Sigmoid colon (tissue), 6 donors: ENCODE measurements at regions not wholly inside any gene's neighbourhood (a gene's known extent, or its start where the extent isn't known, plus 50 kb on each side); places are given as distances from the start of the nearest gene placed in this dataset.

Source experiments
- DNase-seq: peaks from one replicate; pipeline ENCODE4 v3.0.0-alpha.2; 2019
- H3K27ac ChIP-seq, 4 donors: fragments of 200-600 bp; sonication (generic); one replicate each; pipeline ENCODE4 v1.5.1; 2016 to 2019; ENCODE audit warnings: mild to moderate bottlenecking in 1 of 4
- H3K27me3 ChIP-seq, 3 donors: fragments of 200-600 bp; sonication (generic); one replicate each; pipeline ENCODE4 v1.5.1; 2019; ENCODE audit warnings: mild to moderate bottlenecking in 1 of 3
- H3K36me3 ChIP-seq, 4 donors: fragments of 200-600 bp; sonication (generic); one replicate each; pipeline ENCODE4 v1.5.1; 2016 to 2019
- H3K4me1 ChIP-seq, 4 donors: fragments of 200-600 bp; sonication (generic); one replicate each; pipeline ENCODE4 v1.5.1; 2017 to 2019
- H3K4me3 ChIP-seq, 4 donors: fragments of 200-600 bp; sonication (generic); one replicate each; pipeline ENCODE4 v1.5.1; 2017 to 2019; ENCODE audit warnings: mild to moderate bottlenecking in 2 of 4, moderate library complexity in 1 of 4
- H3K9me3 ChIP-seq, 4 donors: fragments of 200-600 bp in 3 of 4; sonication (generic) in 3 of 4; one replicate each; pipeline versions ENCODE4 v1.5.1 to v1.6.1; 2013 to 2019
- EP300 ChIP-seq, 4 donors: sonication (generic); formaldehyde crosslinking; IDR thresholded peaks; one replicate each; pipeline ENCODE4 v1.6.1; 2017; ENCODE audit warnings: antibody characterized with exemption in 4 of 4
- POLR2A ChIP-seq, 2 donors: fragments of 450-650 bp; IDR thresholded peaks; one replicate each; pipeline ENCODE4 v1.6.1; 2016; ENCODE audit warnings: antibody characterized with exemption in 2 of 2, mild to moderate bottlenecking in 2 of 2, moderate library complexity in 2 of 2
- POLR2AphosphoS5 ChIP-seq, 4 donors: sonication (generic); formaldehyde crosslinking; IDR thresholded peaks; one replicate each; pipeline ENCODE4 v1.6.1; 2017; ENCODE audit warnings: antibody characterized with exemption in 4 of 4
- WGBS, 2 donors: extraction: QIAGEN DNeasy Blood & Tissue Kit; methylation state at CpG; one replicate each; pipeline ENCODE4 v1.1.7; 2013; 5-methylcytosine and 5-hydroxymethylcytosine counted together
- intact Hi-C: fragments of 100-400 bp; cut with DNase I; formaldehyde crosslinking; loops from one replicate; pipeline ENCODE4 v1.15.1; 2023
- TF ChIP-seq, protein P1 (sequence below), 4 experiments: fragments of 450-650 bp in 3 of 4; fragments of 200-600 bp in 1 of 4; IDR thresholded peaks; one replicate each; pipeline ENCODE4 v1.5.1; 2016 to 2019; ENCODE audit warnings: antibody characterized with exemption in 4 of 4, mild to moderate bottlenecking in 3 of 4, moderate library complexity in 2 of 4
- donor health status: healthy with polysubstance abuse.
- donor health status: healthy.

DNA sequence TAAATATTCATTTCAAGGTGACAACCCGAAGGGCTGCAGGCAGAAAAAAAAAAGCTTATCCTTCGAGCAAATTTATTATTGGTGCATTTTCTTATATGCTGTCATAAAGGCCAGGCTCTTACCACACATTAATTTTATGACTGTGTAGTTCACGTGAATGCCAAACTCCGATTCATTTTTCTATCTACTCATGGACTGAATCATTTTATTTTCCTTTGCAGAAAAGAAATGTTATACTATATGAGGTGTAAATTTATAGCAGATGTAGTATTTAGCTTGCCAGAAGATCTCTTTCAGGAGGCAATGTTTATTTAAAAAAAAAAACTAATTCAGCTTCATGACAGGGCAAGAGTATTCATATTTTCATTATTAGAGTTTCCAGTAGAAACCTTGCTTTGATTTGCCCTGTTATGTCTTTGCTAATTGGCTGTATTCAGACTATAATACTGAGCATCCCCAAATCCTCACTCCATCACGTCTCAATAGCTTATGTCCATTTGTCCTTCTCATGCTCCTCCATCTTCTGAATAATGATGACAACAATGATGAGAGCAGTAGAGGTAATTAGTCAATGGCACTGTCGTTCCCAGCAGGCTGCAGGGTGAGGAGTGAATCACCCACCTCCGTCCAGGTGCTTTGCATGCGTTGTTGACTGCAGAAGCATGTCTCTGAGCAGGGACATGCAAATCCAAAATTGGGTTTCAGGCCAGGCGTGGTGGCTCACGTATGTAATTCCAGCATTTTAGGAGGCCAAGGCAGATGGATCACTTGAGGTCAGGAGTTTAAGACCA lies 101.1 kb upstream of the RAB12 start:
- Histone ChIP-seq H3K4me1 (peaks cover 0 to 12% (median 4%) of the 10 kb centered on the region in 4 donors), H3K36me3 (no peaks in the 10 kb centered on the region), H3K27ac (no peak overlapping the region), H3K4me3 (no peak overlapping the region), H3K9me3 (no peaks in the 10 kb centered on the region), H3K27me3 (no peaks in the 10 kb centered on the region)
- peak; percentile 34 for DNase-seq
- 59 to 75% methylated on average over 10 of the region's 10 CpGs for WGBS, 2 donors
- intact Hi-C loops, result no loop called here
- TF ChIP-seq EP300 (IDR thresholded peaks at IDR 0.05) (no peak), POLR2AphosphoS5 (IDR thresholded peaks at IDR 0.05) (no peak), POLR2A (IDR thresholded peaks at IDR 0.05) (no peak)
- TF ChIP-seq, protein P1, sequence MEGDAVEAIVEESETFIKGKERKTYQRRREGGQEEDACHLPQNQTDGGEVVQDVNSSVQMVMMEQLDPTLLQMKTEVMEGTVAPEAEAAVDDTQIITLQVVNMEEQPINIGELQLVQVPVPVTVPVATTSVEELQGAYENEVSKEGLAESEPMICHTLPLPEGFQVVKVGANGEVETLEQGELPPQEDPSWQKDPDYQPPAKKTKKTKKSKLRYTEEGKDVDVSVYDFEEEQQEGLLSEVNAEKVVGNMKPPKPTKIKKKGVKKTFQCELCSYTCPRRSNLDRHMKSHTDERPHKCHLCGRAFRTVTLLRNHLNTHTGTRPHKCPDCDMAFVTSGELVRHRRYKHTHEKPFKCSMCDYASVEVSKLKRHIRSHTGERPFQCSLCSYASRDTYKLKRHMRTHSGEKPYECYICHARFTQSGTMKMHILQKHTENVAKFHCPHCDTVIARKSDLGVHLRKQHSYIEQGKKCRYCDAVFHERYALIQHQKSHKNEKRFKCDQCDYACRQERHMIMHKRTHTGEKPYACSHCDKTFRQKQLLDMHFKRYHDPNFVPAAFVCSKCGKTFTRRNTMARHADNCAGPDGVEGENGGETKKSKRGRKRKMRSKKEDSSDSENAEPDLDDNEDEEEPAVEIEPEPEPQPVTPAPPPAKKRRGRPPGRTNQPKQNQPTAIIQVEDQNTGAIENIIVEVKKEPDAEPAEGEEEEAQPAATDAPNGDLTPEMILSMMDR (IDR thresholded peaks at IDR 0.05), result no peak

DNA sequence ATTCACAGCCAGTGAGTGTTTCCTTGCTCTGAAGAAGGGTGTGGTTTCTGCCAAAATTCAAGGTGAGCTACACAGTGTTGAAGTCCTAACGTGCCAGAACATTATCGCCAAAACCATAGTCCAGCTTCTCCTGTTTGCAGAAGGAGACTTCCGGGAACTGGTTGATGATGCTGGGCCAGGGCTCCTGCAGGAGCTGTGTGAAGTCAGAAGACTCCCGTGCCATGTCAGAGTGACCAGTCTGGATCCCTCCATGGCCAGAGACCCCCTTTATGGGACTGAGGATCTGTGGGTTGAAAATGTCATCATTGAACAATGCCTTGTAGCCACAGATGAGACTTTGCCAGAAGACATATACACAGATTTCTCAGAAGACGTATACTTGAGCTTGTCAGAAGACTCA lies 96.0 kb upstream of the RAB12 start:
- Histone ChIP-seq H3K27me3 (no peaks in the 10 kb centered on the region), H3K36me3 (no peaks in the 10 kb centered on the region), H3K9me3 (no peaks in the 10 kb centered on the region), H3K27ac (no peak overlapping the region), H3K4me3 (no peak overlapping the region), H3K4me1 (no peaks in the 10 kb centered on the region)
- 84 to 93% methylated on average over 5 of the region's 5 CpGs for WGBS, 2 donors
- intact Hi-C loops, result no loop called here
- TF ChIP-seq, protein P1 (IDR thresholded peaks at IDR 0.05), result no peak
- TF ChIP-seq POLR2A (IDR thresholded peaks at IDR 0.05) (no peak), POLR2AphosphoS5 (IDR thresholded peaks at IDR 0.05) (no peak), EP300 (IDR thresholded peaks at IDR 0.05) (no peak)
- DNase-seq, result peak; percentile 11

DNA sequence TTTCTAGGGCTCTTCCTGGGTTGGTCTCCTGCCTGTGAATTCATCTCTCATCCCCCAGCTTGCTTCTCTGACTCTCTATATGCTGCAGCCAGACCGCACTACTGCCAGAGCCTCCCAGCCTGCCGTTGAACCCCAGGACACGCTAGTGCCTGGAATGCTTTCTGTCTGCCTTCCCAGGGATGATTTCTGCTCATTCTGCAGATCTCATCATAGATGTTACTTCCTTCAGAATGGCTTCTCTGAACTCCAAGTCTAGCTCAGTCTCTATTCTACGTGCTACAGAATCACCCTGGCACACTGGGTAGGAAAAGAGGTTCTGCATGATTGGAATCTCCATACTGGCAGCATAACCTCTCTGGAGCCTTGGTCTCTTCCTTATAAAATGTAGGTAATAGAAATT lies 94.8 kb upstream of the RAB12 start:
- TF ChIP-seq POLR2A (IDR thresholded peaks at IDR 0.05) (no peak), EP300 (IDR thresholded peaks at IDR 0.05) (no peak), POLR2AphosphoS5 (IDR thresholded peaks at IDR 0.05) (no peak)
- TF ChIP-seq, protein P1 (IDR thresholded peaks at IDR 0.05), result no peak
- DNase-seq, result peak; percentile 7
- no peaks in the 10 kb centered on the region for H3K9me3 ChIP-seq
- intact Hi-C loops, result no loop called here
- no peak overlapping the region for H3K27ac ChIP-seq
- no peaks in the 10 kb centered on the region for H3K36me3 ChIP-seq
- no peaks in the 10 kb centered on the region for H3K4me1 ChIP-seq
- H3K27me3 ChIP-seq, result no peaks in the 10 kb centered on the region
- 79 to 81% methylated on average over 4 of the region's 4 CpGs for WGBS, 2 donors
- H3K4me3 ChIP-seq, result no peak overlapping the region

DNA sequence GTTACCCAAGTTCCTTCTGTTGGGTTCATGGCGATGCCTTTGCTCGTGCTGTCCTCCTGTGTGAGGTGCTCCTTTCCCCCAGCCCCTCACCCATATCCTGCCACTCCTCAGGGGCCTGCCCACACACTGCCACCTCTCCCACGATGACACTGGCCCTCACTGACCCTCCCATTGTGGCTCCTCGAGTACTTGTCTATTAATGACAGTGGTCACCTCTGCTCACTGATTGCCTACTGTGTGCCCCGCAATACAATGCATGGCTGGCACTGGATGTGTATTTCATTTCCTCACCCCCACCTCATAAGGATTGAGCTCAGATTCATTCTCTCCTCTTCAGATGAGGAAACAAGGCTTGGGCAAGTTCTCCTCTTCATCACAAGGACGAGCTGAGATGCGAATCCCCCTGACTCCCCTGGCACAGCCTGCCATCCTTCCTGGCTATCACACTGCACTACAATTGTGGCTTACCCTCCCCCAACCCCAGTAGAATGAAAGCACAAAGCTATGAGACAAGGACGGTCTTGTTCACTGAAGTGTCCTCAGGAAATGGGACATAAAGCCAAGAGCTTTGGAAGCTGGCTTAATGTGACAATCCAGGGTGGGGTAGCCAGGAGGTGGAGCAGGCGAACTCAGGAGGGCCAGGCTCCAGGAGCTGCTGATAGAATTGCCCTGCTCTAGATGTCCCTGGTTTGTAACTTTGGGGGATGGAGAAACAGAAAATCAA lies 93.9 kb upstream of the RAB12 start:
- peak; percentile 21 for DNase-seq
- TF ChIP-seq, protein P1 (IDR thresholded peaks at IDR 0.05), result no peak
- TF ChIP-seq POLR2AphosphoS5 (IDR thresholded peaks at IDR 0.05) (no peak), POLR2A (IDR thresholded peaks at IDR 0.05) (no peak), EP300 (IDR thresholded peaks at IDR 0.05) (no peak)
- no peak overlapping the region for H3K27ac ChIP-seq
- intact Hi-C loops, result no loop called here
- H3K4me1 ChIP-seq, result no peaks in the 10 kb centered on the region
- WGBS, 2 donors, result 79 to 85% methylated on average over 9 of the region's 9 CpGs
- no peaks in the 10 kb centered on the region for H3K27me3 ChIP-seq
- H3K36me3 ChIP-seq, result no peaks in the 10 kb centered on the region
- H3K9me3 ChIP-seq, result no peaks in the 10 kb centered on the region
- H3K4me3 ChIP-seq, result no peak overlapping the region
